ENCODE measurements at regions not wholly inside any gene's neighbourhood (a gene's known extent, or its start where the extent isn't known, plus 50 kb on each side); places are given as distances from the start of the nearest gene placed in this dataset.
A peak's percentile ranks its signal among the peaks of the same experiment; 100 is the strongest.

GRCh38 chr16:86302421-86303109 lies 207.8 kb upstream of the FOXF1 start:
- DNase-seq (ENCODE audit: insufficient read length, low spot score) (no peak), FAIRE-seq (no peak)

GRCh38 chr16:86303787-86304678 lies 206.3 kb upstream of the FOXF1 start:
- FAIRE-seq = no peak

GRCh38 chr16:86304868-86305267 lies 205.5 kb upstream of the FOXF1 start:
- DNase-seq (ENCODE audit: insufficient read length, low spot score) (no peak), FAIRE-seq (peak; percentile 88)

More at GRCh38 chr16:86303787-86304678, 206.3 kb upstream of the FOXF1 start:
- DNase-seq (ENCODE audit: insufficient read length, low spot score) = no peak

- FAIRE-seq (no peak), DNase-seq (ENCODE audit: insufficient read length, low spot score) (no peak)
Measured at GRCh38 chr16:86305440-86305839, 204.9 kb upstream of the FOXF1 start.

- no peak for FAIRE-seq
Measured at GRCh38 chr16:86306011-86306644, 204.2 kb upstream of the FOXF1 start.

GRCh38 chr16:86306811-86307513 lies 203.4 kb upstream of the FOXF1 start:
- no peak for DNase-seq (ENCODE audit: insufficient read length, low spot score)
- FAIRE-seq = peak; percentile 13

More at GRCh38 chr16:86306011-86306644, 204.2 kb upstream of the FOXF1 start:
- DNase-seq (ENCODE audit: insufficient read length, low spot score) = no peak

- no peak for DNase-seq (ENCODE audit: insufficient read length, low spot score)
- peak; percentile 67 for FAIRE-seq
Measured at GRCh38 chr16:86307514-86307903, 202.8 kb upstream of the FOXF1 start.

- FAIRE-seq (no peak), DNase-seq (ENCODE audit: insufficient read length, low spot score) (no peak)
Measured at GRCh38 chr16:86308514-86308913, 201.8 kb upstream of the FOXF1 start.

- FAIRE-seq = no peak
Measured at GRCh38 chr16:86313631-86314030, 196.7 kb upstream of the FOXF1 start.

GRCh38 chr16:86314402-86315025 lies 195.8 kb upstream of the FOXF1 start:
- FAIRE-seq (no peak), DNase-seq (ENCODE audit: insufficient read length, low spot score) (no peak)

More at GRCh38 chr16:86313631-86314030, 196.7 kb upstream of the FOXF1 start:
- DNase-seq (ENCODE audit: insufficient read length, low spot score) = no peak

GRCh38 chr16:86316967-86317812 lies 193.1 kb upstream of the FOXF1 start:
- FAIRE-seq = no peak
- DNase-seq (ENCODE audit: insufficient read length, low spot score) = no peak

- DNase-seq (ENCODE audit: insufficient read length, low spot score) = no peak
- no peak for FAIRE-seq
Measured at GRCh38 chr16:86317813-86318650, 192.3 kb upstream of the FOXF1 start.

- FAIRE-seq (no peak), DNase-seq (ENCODE audit: insufficient read length, low spot score) (no peak)
Measured at GRCh38 chr16:86319585-86320236, 190.6 kb upstream of the FOXF1 start.

- no peak for FAIRE-seq
- no peak for DNase-seq (ENCODE audit: insufficient read length, low spot score)
Measured at GRCh38 chr16:86320237-86320595, 190.1 kb upstream of the FOXF1 start.

GRCh38 chr16:86321491-86321890 lies 188.8 kb upstream of the FOXF1 start:
- DNase-seq (ENCODE audit: insufficient read length, low spot score) (no peak), FAIRE-seq (no peak)

- no peak for FAIRE-seq
- DNase-seq (ENCODE audit: insufficient read length, low spot score) = no peak
Measured at GRCh38 chr16:86322283-86322682, 188.0 kb upstream of the FOXF1 start.

GRCh38 chr16:86322806-86323205 lies 187.5 kb upstream of the FOXF1 start:
- DNase-seq (ENCODE audit: insufficient read length, low spot score) (no peak), FAIRE-seq (no peak)

GRCh38 chr16:86324320-86324719 lies 186.0 kb upstream of the FOXF1 start:
- DNase-seq (ENCODE audit: insufficient read length, low spot score) (no peak), FAIRE-seq (no peak)
